Cardiac septum (tissue), 1 donor: ENCODE measurements at regions not wholly inside any gene's neighbourhood (a gene's known extent, or its start where the extent isn't known, plus 50 kb on each side); places are given as distances from the start of the nearest gene placed in this dataset.

Source experiments
- DNase-seq: peaks from one replicate; pipeline ENCODE4 v3.0.0-alpha.2; 2020; ENCODE audit warnings: low spot score
- intact Hi-C: fragments of 100-400 bp; cut with DNase I; formaldehyde crosslinking; loops from one replicate; pipeline ENCODE4 v1.14.0; 2022
- donor health status: DM: no; HTN: no; CAD: no.

- intact Hi-C loops = no loop called here
- DNase-seq = no peak
Observed at GRCh38 chr18:76259096-76259495, 235.9 kb downstream of the ZNF516 start.

GRCh38 chr18:76258209-76258608, 236.8 kb downstream of the ZNF516 start:
- no peak for DNase-seq
- intact Hi-C loops = no loop called here

- no peak for DNase-seq
- intact Hi-C loops = no loop called here
Observed at GRCh38 chr18:76255070-76255683, 239.9 kb downstream of the ZNF516 start.

GRCh38 chr18:76252880-76253279, 242.2 kb downstream of the ZNF516 start:
- intact Hi-C loops = no loop called here
- no peak for DNase-seq

GRCh38 chr18:76252139-76252538, 242.9 kb downstream of the ZNF516 start:
- intact Hi-C loops = no loop called here

GRCh38 chr18:76251691-76252090, 243.4 kb downstream of the ZNF516 start:
- no peak for DNase-seq
- intact Hi-C loops = no loop called here

More at GRCh38 chr18:76252139-76252538, 242.9 kb downstream of the ZNF516 start:
- DNase-seq = no peak

- no peak for DNase-seq
- intact Hi-C loops = no loop called here
Observed at GRCh38 chr18:76246590-76246989, 248.5 kb downstream of the ZNF516 start.

- intact Hi-C loops = no loop called here
- DNase-seq = no peak
Observed at GRCh38 chr18:76234676-76235060, 260.4 kb downstream of the ZNF516 start.

- intact Hi-C loops = no loop called here
- no peak for DNase-seq
Observed at GRCh38 chr18:76233876-76234675, 261.0 kb downstream of the ZNF516 start.

- intact Hi-C loops = no loop called here
- DNase-seq = no peak
Observed at GRCh38 chr18:76233406-76233805, 261.6 kb downstream of the ZNF516 start.

GRCh38 chr18:76232779-76233178, 262.3 kb downstream of the ZNF516 start:
- intact Hi-C loops = no loop called here
- no peak for DNase-seq

GRCh38 chr18:76232010-76232409, 263.0 kb downstream of the ZNF516 start:
- intact Hi-C loops = no loop called here
- no peak for DNase-seq

GRCh38 chr18:76231402-76231801, 263.6 kb downstream of the ZNF516 start:
- DNase-seq = no peak
- intact Hi-C loops = no loop called here

- no peak for DNase-seq
- intact Hi-C loops = no loop called here
Observed at GRCh38 chr18:76230791-76231190, 264.3 kb downstream of the ZNF516 start.

- intact Hi-C loops = no loop called here
- DNase-seq = no peak
Observed at GRCh38 chr18:76228716-76229115, 266.3 kb downstream of the ZNF516 start.

- intact Hi-C loops = no loop called here
- DNase-seq = no peak
Observed at GRCh38 chr18:76227759-76228158, 267.3 kb downstream of the ZNF516 start.

GRCh38 chr18:76223403-76223802, 271.6 kb downstream of the ZNF516 start:
- intact Hi-C loops = no loop called here
- DNase-seq = no peak

- no peak for DNase-seq
- intact Hi-C loops = no loop called here
Observed at GRCh38 chr18:76219023-76219422, 276.0 kb downstream of the ZNF516 start.

- intact Hi-C loops = no loop called here
Observed at GRCh38 chr18:76216096-76216495, 278.9 kb downstream of the ZNF516 start.

GRCh38 chr18:76213991-76214390, 281.1 kb downstream of the ZNF516 start:
- intact Hi-C loops = no loop called here
- DNase-seq = no peak

More at GRCh38 chr18:76216096-76216495, 278.9 kb downstream of the ZNF516 start:
- DNase-seq = no peak

GRCh38 chr18:76212960-76213359, 282.1 kb downstream of the ZNF516 start:
- intact Hi-C loops = no loop called here
- no peak for DNase-seq
